Activated B cell treated with CpG ODN at 0.5 μM for 24 hours (primary cell): ENCODE measurements at regions not wholly inside any gene's neighbourhood (a gene's known extent, or its start where the extent isn't known, plus 50 kb on each side); places are given as distances from the start of the nearest gene placed in this dataset.

Source experiments
- ATAC-seq: fragments of 200-7000 bp; cut with Tn5 transposase; one replicate; pipeline ENCODE4 v1.10.0; 2021; ENCODE audit warnings: low read depth, mild to moderate bottlenecking, moderate library complexity
- CTCF ChIA-PET: fragments of 350-600 bp; sonication (Branson Sonifier 250); formaldehyde crosslinking; loops from one replicate; lab custom pipeline; 2021; ENCODE audit warnings: antibody characterized with exemption; lab: Charles Lee
- POLR2A ChIA-PET: fragments of 350-600 bp; sonication (Branson Sonifier 250); formaldehyde crosslinking; loops from one replicate; lab custom pipeline; 2021; ENCODE audit warnings: antibody characterized with exemption; lab: Charles Lee
- DNase-seq: peaks from one replicate; pipeline ENCODE4 v3.0.0; 2022
- H3K27ac Mint-ChIP-seq: one replicate; pipeline ENCODE4 v1.8.0; 2020; ENCODE audit warnings: mixed read lengths
- H3K27me3 Mint-ChIP-seq: one replicate; pipeline ENCODE4 v1.8.0; 2021; ENCODE audit warnings: mixed read lengths
- H3K36me3 Mint-ChIP-seq: one replicate; pipeline ENCODE4 v1.8.0; 2021; ENCODE audit warnings: low read depth, mixed read lengths
- H3K4me1 Mint-ChIP-seq: one replicate; pipeline ENCODE4 v1.8.0; 2021; ENCODE audit warnings: mixed read lengths
- H3K4me3 Mint-ChIP-seq: one replicate; pipeline ENCODE4 v1.8.0; 2020; ENCODE audit warnings: mild to moderate bottlenecking, mixed read lengths
- H3K9me3 Mint-ChIP-seq: one replicate; pipeline ENCODE4 v1.8.0; 2020; ENCODE audit warnings: mixed read lengths
- intact Hi-C: fragments of 100-400 bp; cut with micrococcal nuclease; formaldehyde crosslinking; loops from one replicate; pipeline ENCODE4 v1.15.1; 2024
- TF ChIP-seq, protein P1 (sequence below): fragments of 200-600 bp; IDR thresholded peaks from one replicate; pipeline ENCODE4 v1.8.0; 2022; ENCODE audit warnings: antibody characterized with exemption, mild to moderate bottlenecking

DNA sequence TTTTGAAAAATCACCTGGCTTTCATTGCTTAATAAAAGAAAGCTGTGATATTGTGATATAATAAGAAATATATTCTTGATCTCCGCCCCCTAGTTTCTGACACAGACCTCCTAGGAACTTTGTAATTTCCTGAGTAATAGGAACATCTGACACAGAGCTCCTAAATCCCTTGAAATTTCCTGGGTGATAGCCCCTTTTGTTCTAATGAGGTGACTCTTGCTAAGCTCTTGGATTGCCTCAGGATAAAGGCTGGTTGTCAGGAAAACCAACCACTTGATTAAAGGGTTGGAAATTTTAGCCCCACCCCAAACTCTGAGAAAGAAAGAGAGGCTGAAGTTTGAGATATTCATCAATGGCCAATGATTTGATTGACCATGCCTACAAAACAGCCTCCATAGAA, 326.4 kb upstream of the KIF2B start:
- TF ChIP-seq, protein P1, sequence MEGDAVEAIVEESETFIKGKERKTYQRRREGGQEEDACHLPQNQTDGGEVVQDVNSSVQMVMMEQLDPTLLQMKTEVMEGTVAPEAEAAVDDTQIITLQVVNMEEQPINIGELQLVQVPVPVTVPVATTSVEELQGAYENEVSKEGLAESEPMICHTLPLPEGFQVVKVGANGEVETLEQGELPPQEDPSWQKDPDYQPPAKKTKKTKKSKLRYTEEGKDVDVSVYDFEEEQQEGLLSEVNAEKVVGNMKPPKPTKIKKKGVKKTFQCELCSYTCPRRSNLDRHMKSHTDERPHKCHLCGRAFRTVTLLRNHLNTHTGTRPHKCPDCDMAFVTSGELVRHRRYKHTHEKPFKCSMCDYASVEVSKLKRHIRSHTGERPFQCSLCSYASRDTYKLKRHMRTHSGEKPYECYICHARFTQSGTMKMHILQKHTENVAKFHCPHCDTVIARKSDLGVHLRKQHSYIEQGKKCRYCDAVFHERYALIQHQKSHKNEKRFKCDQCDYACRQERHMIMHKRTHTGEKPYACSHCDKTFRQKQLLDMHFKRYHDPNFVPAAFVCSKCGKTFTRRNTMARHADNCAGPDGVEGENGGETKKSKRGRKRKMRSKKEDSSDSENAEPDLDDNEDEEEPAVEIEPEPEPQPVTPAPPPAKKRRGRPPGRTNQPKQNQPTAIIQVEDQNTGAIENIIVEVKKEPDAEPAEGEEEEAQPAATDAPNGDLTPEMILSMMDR: no peak
- POLR2A ChIA-PET: no interaction called here
- Mint-ChIP-seq H3K9me3 (peaks cover 8% of the 10 kb centered on the region), H3K4me3 (no peak overlapping the region), H3K4me1 (no peaks in the 10 kb centered on the region), H3K36me3 (no peaks in the 10 kb centered on the region), H3K27me3 (no peaks in the 10 kb centered on the region), H3K27ac (no peak overlapping the region)
- DNase-seq: no peak
- CTCF ChIA-PET: no interaction called here
- ATAC-seq: no peak
- intact Hi-C loops: no loop called here

DNA sequence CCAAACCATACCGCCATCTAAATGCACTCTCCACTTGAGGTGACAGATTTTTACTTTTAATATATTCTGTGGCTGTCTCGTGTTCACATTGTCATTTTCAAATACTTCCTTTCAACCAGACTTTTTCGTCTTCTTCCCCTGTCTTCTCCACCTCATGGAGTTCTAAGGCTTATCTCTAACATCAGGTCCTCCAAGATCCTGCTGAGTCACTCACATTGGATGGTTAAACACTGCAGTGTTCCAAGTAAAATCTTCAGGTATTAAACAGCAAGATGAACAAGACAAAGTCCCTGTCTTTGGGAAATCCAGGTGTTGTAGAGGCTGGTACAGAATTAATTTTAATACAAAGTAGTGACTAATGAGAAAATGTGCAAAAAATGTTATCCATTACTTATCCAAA, 330.2 kb upstream of the KIF2B start:
- POLR2A ChIA-PET: no interaction called here
- DNase-seq (no peak), ATAC-seq (no peak)
- TF ChIP-seq, protein P1: no peak
- Mint-ChIP-seq H3K36me3 (no peaks in the 10 kb centered on the region), H3K27me3 (no peaks in the 10 kb centered on the region), H3K4me1 (no peaks in the 10 kb centered on the region), H3K4me3 (no peak overlapping the region), H3K9me3 (peaks cover 2% of the 10 kb centered on the region), H3K27ac (no peak overlapping the region)
- intact Hi-C loops: no loop called here
- CTCF ChIA-PET: no interaction called here

DNA sequence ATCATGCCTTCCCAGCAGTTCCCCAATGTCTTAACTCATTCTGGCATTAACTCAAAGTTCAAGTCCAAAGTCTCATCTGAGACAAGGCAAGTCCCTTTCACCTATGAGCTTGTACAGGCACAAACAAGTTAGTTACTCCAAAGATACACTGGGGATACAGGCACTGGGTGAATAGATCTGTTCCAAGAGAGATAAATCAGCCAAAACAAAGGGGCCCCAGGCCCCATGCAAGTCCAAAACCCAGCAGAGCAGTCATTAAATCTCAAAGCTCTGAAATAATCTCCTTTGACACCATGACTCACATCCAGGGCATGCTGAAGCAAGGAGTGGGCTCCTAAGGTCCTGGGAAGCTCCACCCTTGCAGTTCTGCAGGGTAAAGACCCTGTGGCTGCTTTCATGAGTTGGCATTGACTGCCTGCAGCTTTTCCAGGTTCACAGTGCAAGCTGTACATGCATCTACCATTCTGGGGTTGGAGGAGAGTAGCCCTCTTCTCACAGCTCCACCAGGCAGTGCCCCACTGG, 332.2 kb upstream of the KIF2B start:
- TF ChIP-seq, protein P1: no peak
- Mint-ChIP-seq H3K27ac (no peak overlapping the region), H3K36me3 (no peaks in the 10 kb centered on the region), H3K4me3 (no peak overlapping the region), H3K4me1 (no peaks in the 10 kb centered on the region), H3K27me3 (no peaks in the 10 kb centered on the region), H3K9me3 (peaks cover 5% of the 10 kb centered on the region)
- ATAC-seq: no peak
- intact Hi-C loops: no loop called here
- ChIA-PET CTCF (no interaction called here), POLR2A (no interaction called here)
- DNase-seq: no peak

DNA sequence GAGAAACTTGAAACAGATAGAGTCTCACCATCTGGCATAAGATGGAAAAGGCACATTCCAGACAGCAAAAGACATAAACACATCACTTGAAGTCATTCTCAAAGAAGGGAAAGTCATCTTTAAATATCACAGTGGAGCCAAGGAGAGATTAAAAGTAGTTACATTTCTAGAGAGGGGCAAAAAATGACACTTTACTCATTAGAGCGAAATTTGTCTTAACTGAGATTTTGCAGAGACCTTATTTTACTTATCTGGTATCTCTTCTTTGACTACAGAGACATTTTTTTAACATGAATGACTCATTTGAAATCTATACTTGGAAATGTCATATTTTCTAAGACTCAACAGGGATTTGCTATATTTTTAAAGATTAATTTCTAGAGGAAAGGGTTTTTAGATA, 339.0 kb upstream of the KIF2B start:
- intact Hi-C loops: no loop called here
- no peaks in the 10 kb centered on the region for H3K4me1 Mint-ChIP-seq
- CTCF ChIA-PET: no interaction called here
- H3K36me3 Mint-ChIP-seq: no peaks in the 10 kb centered on the region
- peaks cover 13% of the 10 kb centered on the region for H3K9me3 Mint-ChIP-seq
- no peaks in the 10 kb centered on the region for H3K27me3 Mint-ChIP-seq
- ATAC-seq (no peak), DNase-seq (no peak)
- TF ChIP-seq, protein P1: no peak
- H3K27ac Mint-ChIP-seq: no peak overlapping the region
- no peak overlapping the region for H3K4me3 Mint-ChIP-seq
- POLR2A ChIA-PET: no interaction called here

DNA sequence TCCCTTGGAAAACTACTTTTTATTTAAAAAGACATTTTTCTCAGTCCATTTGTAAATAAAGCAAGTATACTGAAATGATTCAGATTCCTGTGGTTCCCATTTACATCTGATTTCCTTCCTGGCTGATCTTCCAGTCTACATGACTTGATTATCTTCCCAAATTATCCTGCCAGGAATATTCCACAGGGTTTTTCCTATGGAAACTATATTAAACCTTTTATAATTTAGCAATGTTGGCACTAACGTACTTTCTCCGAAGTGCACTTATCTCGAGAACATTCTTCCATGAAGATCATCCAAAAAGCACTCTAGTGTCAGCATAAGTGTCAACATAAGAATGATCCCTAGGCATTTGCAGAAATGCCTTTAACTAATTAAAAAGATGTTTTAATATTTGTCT, 347.7 kb upstream of the KIF2B start:
- no peak for DNase-seq
- Mint-ChIP-seq H3K4me3 (no peak overlapping the region), H3K36me3 (no peaks in the 10 kb centered on the region), H3K27me3 (no peaks in the 10 kb centered on the region), H3K9me3 (peaks cover 8% of the 10 kb centered on the region), H3K27ac (no peak overlapping the region), H3K4me1 (no peaks in the 10 kb centered on the region)
- ChIA-PET POLR2A (no interaction called here), CTCF (no interaction called here)
- TF ChIP-seq, protein P1: no peak
- intact Hi-C loops: no loop called here
- ATAC-seq: no peak
